Neural cell (in vitro differentiated cells): ENCODE measurements at regions not wholly inside any gene's neighbourhood (a gene's known extent, or its start where the extent isn't known, plus 50 kb on each side); places are given as distances from the start of the nearest gene placed in this dataset.

Experiments
- H2AFZ ChIP-seq: fragments of 200-600, 300-800 bp; sonication (generic), shearing (Covaris generic); 2 replicates; pipeline ENCODE4 v1.6.0; 2014; ENCODE audit warnings: low read depth, mild to moderate bottlenecking, antibody characterized with exemption, low read length, moderate library complexity
- H3F3A ChIP-seq: fragments of 200-600 bp; shearing (Covaris generic); 2 replicates; pipeline ENCODE4 v1.6.1; 2016; ENCODE audit warnings: mild to moderate bottlenecking, moderate library complexity, mixed read lengths, antibody characterized with exemption, low read length; ENCODE audit not compliant: insufficient read depth, poor library complexity, severe bottlenecking
- H3K27ac ChIP-seq: fragments of 200-600, 300-800 bp; sonication (generic), shearing (Covaris generic); 2 replicates; pipeline ENCODE4 v1.5.1; 2014; ENCODE audit warnings: mild to moderate bottlenecking, low read length, moderate library complexity
- H3K27me3 ChIP-seq: fragments of 300-800, 200-600 bp; sonication (generic), shearing (Covaris generic); 2 replicates; pipeline ENCODE4 v1.6.0; 2014; ENCODE audit warnings: mild to moderate bottlenecking, low read depth, low read length, moderate library complexity; ENCODE audit not compliant: insufficient read depth
- H3K36me3 ChIP-seq: fragments of 300-800, 200-600 bp; sonication (generic), shearing (Covaris generic); 2 replicates; pipeline ENCODE4 v1.5.1; 2014; ENCODE audit warnings: mild to moderate bottlenecking, antibody characterized with exemption, low read length, moderate library complexity; ENCODE audit not compliant: insufficient read depth
- H3K4me2 ChIP-seq: fragments of 300-800, 200-600 bp; sonication (generic), shearing (Covaris generic); 2 replicates; pipeline ENCODE4 v1.6.0; 2014; ENCODE audit warnings: mild to moderate bottlenecking, low read length
- H3K4me3 ChIP-seq: fragments of 300-800, 200-600 bp; sonication (generic), shearing (Covaris generic); 2 replicates; pipeline ENCODE4 v1.5.1; 2014; ENCODE audit warnings: mild to moderate bottlenecking, low read length, moderate library complexity
- H3K79me2 ChIP-seq: fragments of 200-600 bp; shearing (Covaris generic); replicated peaks from 2 replicates; pipeline ENCODE4 v1.6.0; 2014; ENCODE audit warnings: mild to moderate bottlenecking, low read length, moderate library complexity; ENCODE audit not compliant: insufficient read depth
- H3K9ac ChIP-seq: fragments of 300-800, 200-600 bp; sonication (generic), shearing (Covaris generic); 2 replicates; pipeline ENCODE4 v1.6.1; 2016; ENCODE audit warnings: mild to moderate bottlenecking, low read length, mixed read lengths
- H3K9me2 ChIP-seq: fragments of 200-600 bp; shearing (Covaris generic); 2 replicates; pipeline ENCODE4 v1.6.1; 2016; ENCODE audit warnings: mild to moderate bottlenecking, low read length, mixed read lengths; ENCODE audit not compliant: insufficient read depth
- H3K9me3 ChIP-seq: fragments of 200-600, 300-800 bp; sonication (generic), shearing (Covaris generic); 2 replicates; pipeline ENCODE4 v1.6.1; 2016; ENCODE audit warnings: mild to moderate bottlenecking, mixed run types, low read length, moderate library complexity, mixed read lengths
- H4K20me1 ChIP-seq: fragments of 200-600 bp; shearing (Covaris generic); 2 replicates; pipeline ENCODE4 v1.6.1; 2016; ENCODE audit warnings: mild to moderate bottlenecking, mixed run types; ENCODE audit not compliant: insufficient read depth
- EP300 ChIP-seq: fragments of 450-650 bp; conservative IDR thresholded peaks from 2 replicates; pipeline ENCODE4 v1.6.1; 2014; ENCODE audit warnings: antibody characterized with exemption, mild to moderate bottlenecking, moderate library complexity; ENCODE audit not compliant: poor library complexity, severe bottlenecking
- EZH2 ChIP-seq: fragments of 200-600, 300-800 bp; shearing (Covaris generic), sonication (generic); IDR thresholded peaks from 2 replicates; pipeline ENCODE4 v1.6.1; 2014; ENCODE audit warnings: antibody characterized with exemption, low read length, borderline replicate concordance, mild to moderate bottlenecking; ENCODE audit not compliant: insufficient read depth, poor library complexity, severe bottlenecking
- MXI1 ChIP-seq: fragments of 450-650 bp; conservative IDR thresholded peaks from 2 replicates; pipeline ENCODE4 v1.6.1; 2014; ENCODE audit warnings: antibody characterized with exemption, mild to moderate bottlenecking; ENCODE audit not compliant: poor library complexity, severe bottlenecking
- POLR2AphosphoS5 ChIP-seq: IDR thresholded peaks from 2 replicates; pipeline ENCODE4 v1.6.1; 2012
- RAD21 ChIP-seq: fragments of 450-650 bp; conservative IDR thresholded peaks from 2 replicates; pipeline ENCODE4 v1.6.1; 2014; ENCODE audit warnings: antibody characterized with exemption, mild to moderate bottlenecking, moderate library complexity
- SMC3 ChIP-seq: fragments of 450-650 bp; conservative IDR thresholded peaks from 2 replicates; pipeline ENCODE4 v1.6.1; 2014; ENCODE audit warnings: antibody characterized with exemption, mild to moderate bottlenecking, moderate library complexity; ENCODE audit not compliant: poor library complexity
- TAF1 ChIP-seq: IDR thresholded peaks from 2 replicates; pipeline ENCODE4 v1.6.1; 2012; ENCODE audit warnings: low read depth
- TF ChIP-seq, protein P1 (sequence below): IDR thresholded peaks from 2 replicates; pipeline ENCODE4 v1.6.1; 2012; ENCODE audit warnings: borderline replicate concordance
- TF ChIP-seq, protein P2 (sequence below): fragments of 450-650 bp; IDR thresholded peaks from 2 replicates; pipeline ENCODE4 v1.5.1; 2014; ENCODE audit warnings: antibody characterized with exemption, mild to moderate bottlenecking, moderate library complexity; ENCODE audit not compliant: poor library complexity, severe bottlenecking

DNA sequence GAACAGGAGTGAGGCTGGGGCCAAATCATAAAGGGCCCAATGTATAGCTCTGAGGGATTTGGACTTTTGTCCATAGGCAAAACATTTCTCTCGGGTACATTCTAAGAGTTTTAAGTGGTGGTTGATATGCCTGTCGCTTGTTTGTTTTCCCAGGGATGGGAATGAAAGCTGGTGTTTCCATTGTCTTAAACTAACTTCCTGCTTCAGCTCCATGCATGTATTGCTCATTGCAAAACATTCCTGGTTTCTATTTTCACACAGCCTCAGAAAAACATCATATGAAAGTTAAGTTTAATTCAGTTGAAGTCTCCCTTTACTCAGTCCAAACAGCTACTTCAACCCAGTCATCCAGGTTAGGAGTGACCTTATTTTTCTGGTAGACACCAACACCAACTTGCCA, 235.0 kb downstream of the ACTL7B start:
- H4K20me1 ChIP-seq: no peaks in the 10 kb centered on the region
- H3K4me2 ChIP-seq: no peak overlapping the region
- no peaks in the 10 kb centered on the region for H3K79me2 ChIP-seq
- H3K36me3 ChIP-seq: no peaks in the 10 kb centered on the region
- H3K4me3 ChIP-seq: no peak overlapping the region
- no peaks in the 10 kb centered on the region for H3K9me3 ChIP-seq
- no peak overlapping the region for H3K9ac ChIP-seq
- TF ChIP-seq SMC3 (no peak), EZH2 (no peak), RAD21 (no peak), EP300 (no peak)
- TF ChIP-seq, protein P1, sequence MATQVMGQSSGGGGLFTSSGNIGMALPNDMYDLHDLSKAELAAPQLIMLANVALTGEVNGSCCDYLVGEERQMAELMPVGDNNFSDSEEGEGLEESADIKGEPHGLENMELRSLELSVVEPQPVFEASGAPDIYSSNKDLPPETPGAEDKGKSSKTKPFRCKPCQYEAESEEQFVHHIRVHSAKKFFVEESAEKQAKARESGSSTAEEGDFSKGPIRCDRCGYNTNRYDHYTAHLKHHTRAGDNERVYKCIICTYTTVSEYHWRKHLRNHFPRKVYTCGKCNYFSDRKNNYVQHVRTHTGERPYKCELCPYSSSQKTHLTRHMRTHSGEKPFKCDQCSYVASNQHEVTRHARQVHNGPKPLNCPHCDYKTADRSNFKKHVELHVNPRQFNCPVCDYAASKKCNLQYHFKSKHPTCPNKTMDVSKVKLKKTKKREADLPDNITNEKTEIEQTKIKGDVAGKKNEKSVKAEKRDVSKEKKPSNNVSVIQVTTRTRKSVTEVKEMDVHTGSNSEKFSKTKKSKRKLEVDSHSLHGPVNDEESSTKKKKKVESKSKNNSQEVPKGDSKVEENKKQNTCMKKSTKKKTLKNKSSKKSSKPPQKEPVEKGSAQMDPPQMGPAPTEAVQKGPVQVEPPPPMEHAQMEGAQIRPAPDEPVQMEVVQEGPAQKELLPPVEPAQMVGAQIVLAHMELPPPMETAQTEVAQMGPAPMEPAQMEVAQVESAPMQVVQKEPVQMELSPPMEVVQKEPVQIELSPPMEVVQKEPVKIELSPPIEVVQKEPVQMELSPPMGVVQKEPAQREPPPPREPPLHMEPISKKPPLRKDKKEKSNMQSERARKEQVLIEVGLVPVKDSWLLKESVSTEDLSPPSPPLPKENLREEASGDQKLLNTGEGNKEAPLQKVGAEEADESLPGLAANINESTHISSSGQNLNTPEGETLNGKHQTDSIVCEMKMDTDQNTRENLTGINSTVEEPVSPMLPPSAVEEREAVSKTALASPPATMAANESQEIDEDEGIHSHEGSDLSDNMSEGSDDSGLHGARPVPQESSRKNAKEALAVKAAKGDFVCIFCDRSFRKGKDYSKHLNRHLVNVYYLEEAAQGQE: no peak
- no peaks in the 10 kb centered on the region for H3K9me2 ChIP-seq
- no peak overlapping the region for H2AFZ ChIP-seq
- H3K27ac ChIP-seq: no peak overlapping the region
- no peaks in the 10 kb centered on the region for H3F3A ChIP-seq
- H3K27me3 ChIP-seq: no peaks in the 10 kb centered on the region

DNA sequence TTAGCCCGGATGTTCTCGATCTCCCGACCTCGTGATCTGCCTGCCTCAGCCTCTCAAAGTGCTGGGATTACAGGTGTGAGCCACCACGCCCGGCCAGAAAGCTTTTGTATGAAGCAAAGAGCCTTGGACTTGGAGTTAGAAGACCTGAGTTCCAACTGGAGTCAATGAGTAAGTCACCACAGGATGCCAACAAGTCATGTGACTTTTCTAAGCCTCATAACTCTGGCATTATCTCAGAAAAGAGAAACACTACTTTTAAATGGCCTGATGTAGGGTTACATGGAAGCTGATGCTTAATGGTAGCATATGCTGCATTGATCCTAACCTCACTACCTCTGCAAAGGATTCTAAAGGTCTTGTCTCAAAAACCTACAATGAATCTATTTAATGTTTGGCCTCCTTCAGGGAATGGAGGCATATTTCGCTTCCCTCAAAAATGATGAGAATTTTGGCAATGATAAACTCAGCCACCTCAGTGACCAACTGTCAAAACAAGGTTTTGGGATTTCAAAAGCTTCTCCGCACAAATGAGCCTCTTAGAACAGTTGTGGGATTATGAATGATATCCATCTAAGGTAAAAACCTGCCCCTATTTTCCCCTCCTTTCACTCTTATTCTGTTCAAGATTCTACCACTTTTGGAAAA, 236.8 kb downstream of the ACTL7B start:
- H3K79me2 ChIP-seq: no peaks in the 10 kb centered on the region
- no peaks in the 10 kb centered on the region for H3K36me3 ChIP-seq
- no peak overlapping the region for H3K4me2 ChIP-seq
- H2AFZ ChIP-seq: no peak overlapping the region
- H3K27ac ChIP-seq: no peak overlapping the region
- H3K27me3 ChIP-seq: no peaks in the 10 kb centered on the region
- no peaks in the 10 kb centered on the region for H3K9me3 ChIP-seq
- H3K9ac ChIP-seq: no peak overlapping the region
- H3F3A ChIP-seq: no peaks in the 10 kb centered on the region
- H3K4me3 ChIP-seq: no peak overlapping the region
- H3K9me2 ChIP-seq: no peaks in the 10 kb centered on the region
- TF ChIP-seq, protein P2, sequence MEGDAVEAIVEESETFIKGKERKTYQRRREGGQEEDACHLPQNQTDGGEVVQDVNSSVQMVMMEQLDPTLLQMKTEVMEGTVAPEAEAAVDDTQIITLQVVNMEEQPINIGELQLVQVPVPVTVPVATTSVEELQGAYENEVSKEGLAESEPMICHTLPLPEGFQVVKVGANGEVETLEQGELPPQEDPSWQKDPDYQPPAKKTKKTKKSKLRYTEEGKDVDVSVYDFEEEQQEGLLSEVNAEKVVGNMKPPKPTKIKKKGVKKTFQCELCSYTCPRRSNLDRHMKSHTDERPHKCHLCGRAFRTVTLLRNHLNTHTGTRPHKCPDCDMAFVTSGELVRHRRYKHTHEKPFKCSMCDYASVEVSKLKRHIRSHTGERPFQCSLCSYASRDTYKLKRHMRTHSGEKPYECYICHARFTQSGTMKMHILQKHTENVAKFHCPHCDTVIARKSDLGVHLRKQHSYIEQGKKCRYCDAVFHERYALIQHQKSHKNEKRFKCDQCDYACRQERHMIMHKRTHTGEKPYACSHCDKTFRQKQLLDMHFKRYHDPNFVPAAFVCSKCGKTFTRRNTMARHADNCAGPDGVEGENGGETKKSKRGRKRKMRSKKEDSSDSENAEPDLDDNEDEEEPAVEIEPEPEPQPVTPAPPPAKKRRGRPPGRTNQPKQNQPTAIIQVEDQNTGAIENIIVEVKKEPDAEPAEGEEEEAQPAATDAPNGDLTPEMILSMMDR: no peak
- TF ChIP-seq MXI1: no peak
- no peak for TF ChIP-seq RAD21
- TF ChIP-seq POLR2AphosphoS5: no peak
- TF ChIP-seq SMC3: no peak
- TF ChIP-seq TAF1: no peak
- no peak for TF ChIP-seq EZH2
- TF ChIP-seq, protein P1: no peak
- no peak for TF ChIP-seq EP300
- H4K20me1 ChIP-seq: no peaks in the 10 kb centered on the region
